GM23248 (cell line): ENCODE measurements at regions not wholly inside any gene's neighbourhood (a gene's known extent, or its start where the extent isn't known, plus 50 kb on each side); places are given as distances from the start of the nearest gene placed in this dataset.
"Not testable (repeated sequence)": the region's sequence is repeated elsewhere in the genome, so short reads cannot be mapped to it uniquely, and the experiment has no call there.

Experiments
- DNase-seq: peaks from one replicate; pipeline ENCODE4 v3.0.0-alpha.2; 2015
- H2AFZ ChIP-seq: fragments of 200-600 bp; sonication (generic); 2 replicates; pipeline ENCODE4 v1.6.1; 2016; ENCODE audit warnings: antibody characterized with exemption
- H3F3A ChIP-seq: fragments of 200-600 bp; sonication (generic); 2 replicates; pipeline ENCODE4 v1.6.1; 2016; ENCODE audit warnings: mild to moderate bottlenecking, antibody characterized with exemption, mixed run types; ENCODE audit not compliant: insufficient read depth
- H3K27ac ChIP-seq: fragments of 200-600 bp; sonication (generic); 2 replicates; pipeline ENCODE4 v1.5.1; 2016; ENCODE audit warnings: mild to moderate bottlenecking
- H3K27me3 ChIP-seq: fragments of 200-600 bp; sonication (generic); replicated peaks from 2 replicates; pipeline ENCODE4 v1.6.1; 2016; ENCODE audit warnings: mild to moderate bottlenecking; ENCODE audit not compliant: insufficient read depth
- H3K36me3 ChIP-seq: fragments of 200-600 bp; sonication (generic); 2 replicates; pipeline ENCODE4 v1.6.1; 2016; ENCODE audit warnings: low read depth, mild to moderate bottlenecking
- H3K4me1 ChIP-seq: fragments of 200-600 bp; sonication (generic); 2 replicates; pipeline ENCODE4 v1.6.1; 2016; ENCODE audit warnings: mild to moderate bottlenecking; ENCODE audit not compliant: insufficient read depth
- H3K4me2 ChIP-seq: fragments of 200-600 bp; sonication (generic); one replicate; pipeline ENCODE4 v1.6.1; 2016; ENCODE audit warnings: mild to moderate bottlenecking; ENCODE audit not compliant: unreplicated experiment
- H3K4me3 ChIP-seq: fragments of 200-600 bp; sonication (generic); 2 replicates; pipeline ENCODE4 v1.5.1; 2016; ENCODE audit warnings: mild to moderate bottlenecking
- H3K79me2 ChIP-seq: fragments of 200-600 bp; sonication (generic); 2 replicates; pipeline ENCODE4 v1.6.1; 2016; ENCODE audit warnings: mild to moderate bottlenecking; ENCODE audit not compliant: insufficient read depth
- H3K9ac ChIP-seq: fragments of 200-600 bp; sonication (generic); 2 replicates; pipeline ENCODE4 v1.6.1; 2016; ENCODE audit warnings: mild to moderate bottlenecking
- H3K9me2 ChIP-seq: fragments of 200-600 bp; sonication (generic); 2 replicates; pipeline ENCODE4 v1.6.1; 2016; ENCODE audit warnings: mixed run types, mild to moderate bottlenecking, moderate library complexity; ENCODE audit not compliant: insufficient read depth
- H3K9me3 ChIP-seq: fragments of 200-600 bp; sonication (generic); one replicate; pipeline ENCODE4 v1.6.1; 2017; ENCODE audit warnings: low read depth
- H4K20me1 ChIP-seq: fragments of 200-600 bp; sonication (generic); 2 replicates; pipeline ENCODE4 v1.6.0; 2016; ENCODE audit not compliant: insufficient read depth
- EZH2 ChIP-seq: fragments of 200-600 bp; sonication (generic); IDR thresholded peaks from 2 replicates; pipeline ENCODE4 v1.6.1; 2018; ENCODE audit warnings: antibody characterized with exemption, mild to moderate bottlenecking; ENCODE audit not compliant: insufficient read depth, poor library complexity, severe bottlenecking
- EZH2phosphoT487 ChIP-seq: fragments of 200-600 bp; sonication (generic); IDR thresholded peaks from 2 replicates; pipeline ENCODE4 v1.6.1; 2018; ENCODE audit warnings: antibody characterized with exemption, moderate library complexity, mild to moderate bottlenecking, low read depth; ENCODE audit not compliant: insufficient read depth
- WGBS, 2 experiments: methylation state at CpG; one replicate each; pipeline ENCODE4 v1.1.6; 2015 to 2017; ENCODE audit warnings: low lambda C conversion rate in 2 of 2, low coverage in 1 of 2; ENCODE audit errors: missing lambda C conversion rate in 2 of 2; 5-methylcytosine and 5-hydroxymethylcytosine counted together
- in situ Hi-C: fragments of 300-500 bp; cut with MboI; formaldehyde crosslinking; loops from 2 replicates; pipeline ENCODE4 v1.15.0; 2020

DNA sequence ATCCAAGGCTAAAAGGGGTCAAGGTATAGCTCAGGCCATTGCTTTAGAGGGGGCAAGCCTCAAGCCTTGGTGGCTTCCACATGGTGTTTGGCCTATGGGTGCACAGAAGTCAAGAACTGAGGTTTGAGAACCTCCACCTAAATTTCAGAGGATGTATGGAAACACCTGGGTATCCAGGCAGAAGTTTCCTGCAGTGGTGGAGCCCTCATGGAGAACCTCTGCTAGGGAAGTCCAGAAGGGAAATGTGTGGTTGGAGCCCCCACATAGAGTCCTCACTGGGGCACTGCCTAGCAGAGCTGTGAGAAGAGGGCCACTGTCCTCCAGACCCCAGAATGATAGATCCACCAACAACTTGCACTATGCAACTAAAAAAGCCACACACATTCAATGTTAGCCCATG is 678.7 kb upstream of the ADGRB3 start:
- H3K27me3 ChIP-seq, result no peaks in the 10 kb centered on the region
- no peak overlapping the region for H2AFZ ChIP-seq
- no peaks in the 10 kb centered on the region for H4K20me1 ChIP-seq
- no peaks in the 10 kb centered on the region for H3F3A ChIP-seq
- H3K4me2 ChIP-seq, result no peak overlapping the region
- TF ChIP-seq EZH2 (no peak), EZH2phosphoT487 (no peak)
- no peaks in the 10 kb centered on the region for H3K79me2 ChIP-seq
- no peaks in the 10 kb centered on the region for H3K4me1 ChIP-seq
- no peak overlapping the region for H3K27ac ChIP-seq
- DNase-seq, result no peak
- in situ Hi-C loops, result no loop called here
- no peak overlapping the region for H3K4me3 ChIP-seq
- H3K9me2 ChIP-seq, result no peaks in the 10 kb centered on the region
- no peaks in the 10 kb centered on the region for H3K36me3 ChIP-seq
- no peaks in the 10 kb centered on the region for H3K9me3 ChIP-seq
- no peak overlapping the region for H3K9ac ChIP-seq

DNA sequence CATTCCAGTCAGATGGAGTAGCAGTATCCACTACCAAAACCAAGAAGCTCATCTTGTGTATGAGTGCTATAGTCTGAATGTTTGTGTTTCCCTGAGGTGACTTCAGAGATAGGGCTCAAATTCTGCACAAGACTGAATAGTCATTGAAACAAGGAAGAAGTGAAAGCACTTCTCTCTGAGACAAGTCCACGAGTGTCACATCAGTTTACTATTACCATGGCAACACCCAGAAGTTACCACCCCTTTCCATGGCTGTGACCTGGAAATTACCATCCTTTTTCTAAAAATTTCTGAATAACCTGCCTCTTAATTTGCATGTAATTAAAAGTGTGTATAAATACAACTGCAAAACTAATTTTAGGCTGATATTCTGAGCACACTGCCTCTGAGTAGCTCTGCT is 682.1 kb upstream of the ADGRB3 start:
- in situ Hi-C loops, result no loop called here
- no peaks in the 10 kb centered on the region for H3F3A ChIP-seq
- no peak overlapping the region for H2AFZ ChIP-seq
- no peak overlapping the region for H3K9ac ChIP-seq
- no peak overlapping the region for H3K27ac ChIP-seq
- H3K4me3 ChIP-seq, result no peak overlapping the region
- H3K4me1 ChIP-seq, result no peaks in the 10 kb centered on the region
- no peaks in the 10 kb centered on the region for H3K79me2 ChIP-seq
- no peaks in the 10 kb centered on the region for H3K9me2 ChIP-seq
- DNase-seq, result no peak
- H3K4me2 ChIP-seq, result no peak overlapping the region
- H3K9me3 ChIP-seq, result no peaks in the 10 kb centered on the region
- TF ChIP-seq EZH2 (no peak), EZH2phosphoT487 (no peak)
- WGBS, 2 experiments, result 0 to 5% methylated on average over 1 of the region's 1 CpG
- no peaks in the 10 kb centered on the region for H4K20me1 ChIP-seq
- H3K36me3 ChIP-seq, result no peaks in the 10 kb centered on the region
- H3K27me3 ChIP-seq, result no peaks in the 10 kb centered on the region

DNA sequence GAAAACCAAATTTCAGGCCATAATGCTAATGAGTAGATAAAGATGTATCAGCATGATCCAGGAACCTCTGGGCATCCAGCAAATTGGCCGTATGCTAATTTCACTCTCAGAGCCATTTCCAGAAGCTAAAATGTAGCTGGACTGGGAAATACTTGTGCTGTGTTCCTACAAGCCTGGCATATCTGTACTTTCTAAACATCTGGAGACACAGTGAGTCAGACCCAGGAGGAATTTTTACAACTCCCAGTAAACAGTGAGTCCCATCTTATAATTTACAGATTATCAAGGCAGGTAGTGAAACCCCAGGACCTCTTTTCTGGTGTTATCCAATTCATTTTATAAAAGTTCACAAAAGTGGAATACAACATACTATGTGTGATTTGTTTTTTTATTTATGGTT is 683.0 kb upstream of the ADGRB3 start:
- Histone ChIP-seq H3K9me3 (no peaks in the 10 kb centered on the region), H3K79me2 (no peaks in the 10 kb centered on the region), H3K4me3 (no peak overlapping the region), H3K4me1 (no peaks in the 10 kb centered on the region), H3K27ac (no peak overlapping the region), H3K9ac (no peak overlapping the region), H4K20me1 (no peaks in the 10 kb centered on the region), H2AFZ (no peak overlapping the region), H3K4me2 (no peak overlapping the region), H3F3A (no peaks in the 10 kb centered on the region), H3K27me3 (no peaks in the 10 kb centered on the region), H3K9me2 (no peaks in the 10 kb centered on the region), H3K36me3 (no peaks in the 10 kb centered on the region)
- WGBS, 2 experiments, result 0 to 13% methylated on average over 1 of the region's 1 CpG
- no peak for TF ChIP-seq EZH2
- TF ChIP-seq EZH2phosphoT487, result no peak
- DNase-seq, result no peak
- in situ Hi-C loops, result no loop called here

DNA sequence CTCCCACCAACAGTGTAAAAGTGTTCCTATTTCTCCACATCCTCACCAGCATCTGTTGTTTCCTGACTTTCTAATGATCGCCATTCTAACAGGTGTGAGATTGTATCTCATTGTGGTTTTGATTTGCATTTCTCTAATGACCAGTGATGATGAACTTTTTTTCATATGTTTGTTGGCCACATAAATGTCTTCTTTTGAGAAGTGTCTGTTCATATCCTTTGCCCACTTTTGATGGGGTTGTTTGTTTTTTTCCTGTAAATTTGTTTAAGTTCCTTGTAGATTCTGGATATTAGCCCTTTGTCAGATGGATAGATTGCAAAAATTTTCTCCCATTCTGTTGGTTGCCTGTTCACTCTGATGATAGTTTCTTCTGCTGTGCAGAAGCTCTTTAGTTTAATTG is 687.3 kb upstream of the ADGRB3 start:
- H3F3A ChIP-seq, H3K27me3 ChIP-seq, H3K4me3 ChIP-seq, H2AFZ ChIP-seq, in situ Hi-C loops, H3K9ac ChIP-seq, DNase-seq, H3K4me2 ChIP-seq, H3K79me2 ChIP-seq, H3K9me2 ChIP-seq, H3K36me3 ChIP-seq, H4K20me1 ChIP-seq, H3K27ac ChIP-seq, H3K4me1 ChIP-seq, H3K9me3 ChIP-seq: not testable (repeated sequence)
- WGBS, 2 experiments, result 19 to 38% methylated on average over 1 of the region's 1 CpG

DNA sequence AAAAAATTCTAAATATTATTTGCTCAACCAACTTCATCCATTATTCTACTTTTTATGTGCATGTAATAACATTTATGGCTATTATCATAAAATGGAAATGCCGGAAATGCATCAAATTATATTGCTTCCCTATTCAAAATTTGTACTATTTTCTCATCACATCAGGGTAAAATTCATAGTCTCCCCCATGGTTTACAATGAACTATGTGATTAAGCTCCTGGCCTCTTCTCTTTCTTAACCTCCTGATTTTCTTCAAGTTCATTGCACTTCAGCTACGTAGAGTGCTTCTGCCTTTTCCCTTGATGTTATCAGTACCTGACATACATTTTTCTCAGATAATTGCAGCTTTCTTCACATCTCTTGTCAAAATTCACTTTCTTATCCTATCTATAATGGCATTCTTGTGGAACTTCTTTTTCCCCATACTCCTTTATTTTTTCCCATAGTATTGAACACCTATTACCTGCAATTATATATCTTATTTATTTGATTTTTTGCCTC is 699.1 kb upstream of the ADGRB3 start:
- no peak for DNase-seq
- in situ Hi-C loops, result no loop called here
- Histone ChIP-seq H3K4me3 (no peak overlapping the region), H3K9me3 (no peaks in the 10 kb centered on the region), H3K9me2 (no peaks in the 10 kb centered on the region), H3K9ac (no peak overlapping the region), H3K27me3 (no peaks in the 10 kb centered on the region), H3K4me1 (no peaks in the 10 kb centered on the region), H2AFZ (no peak overlapping the region), H3F3A (no peaks in the 10 kb centered on the region), H3K4me2 (no peak overlapping the region), H3K36me3 (no peaks in the 10 kb centered on the region), H3K27ac (no peak overlapping the region), H3K79me2 (no peaks in the 10 kb centered on the region), H4K20me1 (no peaks in the 10 kb centered on the region)
- WGBS, 2 experiments, result 20 to 43% methylated on average over 2 of the region's 2 CpGs
- TF ChIP-seq EZH2, result no peak
- no peak for TF ChIP-seq EZH2phosphoT487
